Thoracic aorta (tissue), 2 donors: ENCODE measurements at regions not wholly inside any gene's neighbourhood (a gene's known extent, or its start where the extent isn't known, plus 50 kb on each side); places are given as distances from the start of the nearest gene placed in this dataset.
"Not testable (repeated sequence)": the region's sequence is repeated elsewhere in the genome, so short reads cannot be mapped to it uniquely, and the experiment has no call there.

Experiments used
- ATAC-seq: fragments of 150-250 bp; one replicate; pipeline ENCODE4 v1.8.0; 2017; ENCODE audit warnings: low read depth; ENCODE audit not compliant: insufficient number of reproducible peaks, low FRiP score
- DNase-seq: peaks from one replicate; pipeline ENCODE4 v3.0.0-alpha.2; 2020; ENCODE audit warnings: low spot score
- H3K27ac ChIP-seq, 2 donors: fragments of 200-600 bp; sonication (generic); 1 replicate in 1 of 2; 2 replicates in 1 of 2; pipeline ENCODE4 v1.5.1; 2016; ENCODE audit warnings: mild to moderate bottlenecking in 2 of 2, moderate library complexity in 2 of 2
- H3K27me3 ChIP-seq: fragments of 200-600 bp; sonication (generic); replicated peaks from 2 replicates; pipeline ENCODE4 v1.6.0; 2016; ENCODE audit warnings: mild to moderate bottlenecking; ENCODE audit not compliant: insufficient read depth
- H3K36me3 ChIP-seq: fragments of 200-600 bp; sonication (generic); one replicate; pipeline ENCODE4 v1.5.1; 2016
- H3K4me1 ChIP-seq, 2 donors: fragments of 200-600 bp; sonication (generic); 1 replicate in 1 of 2; 2 replicates in 1 of 2; pipeline versions ENCODE4 v1.5.1 to v1.6.0; 2016; ENCODE audit warnings: low read depth in 2 of 2, mild to moderate bottlenecking in 1 of 2; ENCODE audit not compliant: control insufficient read depth in 1 of 2
- H3K4me3 ChIP-seq: fragments of 200-600 bp; sonication (generic); 2 replicates; pipeline ENCODE4 v1.5.1; 2016; ENCODE audit warnings: mild to moderate bottlenecking
- H3K9me3 ChIP-seq: fragments of 200-600 bp; sonication (generic); 2 replicates; pipeline ENCODE4 v1.5.1; 2016
- TF ChIP-seq, protein P1 (sequence below): fragments of 200-600 bp; sonication (generic); IDR thresholded peaks from one replicate; pipeline ENCODE4 v1.5.1; 2019; ENCODE audit warnings: antibody characterized with exemption

DNA sequence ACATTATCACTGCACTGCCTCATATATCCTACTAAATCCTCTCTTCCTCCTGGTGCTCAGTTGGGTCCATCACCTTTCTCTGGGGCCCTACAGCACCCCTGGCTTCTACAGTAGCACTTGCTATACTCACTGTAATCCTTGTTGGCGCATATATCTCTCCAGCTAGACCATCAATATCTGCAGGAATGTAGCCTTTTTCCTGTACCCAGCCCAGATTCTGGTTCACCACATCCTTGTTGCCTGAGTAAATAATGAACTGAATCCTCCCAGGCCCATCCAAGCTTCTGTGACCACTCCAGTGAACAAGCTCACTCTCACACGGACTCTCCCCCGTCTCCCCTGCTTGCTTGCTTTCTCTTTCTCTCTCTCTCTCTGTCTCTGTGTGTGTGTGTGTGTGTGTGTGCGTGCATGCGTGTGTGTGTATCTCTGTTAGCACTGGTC lies 62.5 kb upstream of the LIPC start:
- H3K4me1 ChIP-seq = no peaks in the 10 kb centered on the region
- H3K36me3 ChIP-seq = no peaks in the 10 kb centered on the region
- no peaks in the 10 kb centered on the region for H3K27me3 ChIP-seq
- no peak overlapping the region for H3K4me3 ChIP-seq
- ATAC-seq = no peak
- H3K9me3 ChIP-seq = no peaks in the 10 kb centered on the region
- no peak overlapping the region for H3K27ac ChIP-seq
- no peak for DNase-seq
- TF ChIP-seq, protein P1, sequence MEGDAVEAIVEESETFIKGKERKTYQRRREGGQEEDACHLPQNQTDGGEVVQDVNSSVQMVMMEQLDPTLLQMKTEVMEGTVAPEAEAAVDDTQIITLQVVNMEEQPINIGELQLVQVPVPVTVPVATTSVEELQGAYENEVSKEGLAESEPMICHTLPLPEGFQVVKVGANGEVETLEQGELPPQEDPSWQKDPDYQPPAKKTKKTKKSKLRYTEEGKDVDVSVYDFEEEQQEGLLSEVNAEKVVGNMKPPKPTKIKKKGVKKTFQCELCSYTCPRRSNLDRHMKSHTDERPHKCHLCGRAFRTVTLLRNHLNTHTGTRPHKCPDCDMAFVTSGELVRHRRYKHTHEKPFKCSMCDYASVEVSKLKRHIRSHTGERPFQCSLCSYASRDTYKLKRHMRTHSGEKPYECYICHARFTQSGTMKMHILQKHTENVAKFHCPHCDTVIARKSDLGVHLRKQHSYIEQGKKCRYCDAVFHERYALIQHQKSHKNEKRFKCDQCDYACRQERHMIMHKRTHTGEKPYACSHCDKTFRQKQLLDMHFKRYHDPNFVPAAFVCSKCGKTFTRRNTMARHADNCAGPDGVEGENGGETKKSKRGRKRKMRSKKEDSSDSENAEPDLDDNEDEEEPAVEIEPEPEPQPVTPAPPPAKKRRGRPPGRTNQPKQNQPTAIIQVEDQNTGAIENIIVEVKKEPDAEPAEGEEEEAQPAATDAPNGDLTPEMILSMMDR = no peak

DNA sequence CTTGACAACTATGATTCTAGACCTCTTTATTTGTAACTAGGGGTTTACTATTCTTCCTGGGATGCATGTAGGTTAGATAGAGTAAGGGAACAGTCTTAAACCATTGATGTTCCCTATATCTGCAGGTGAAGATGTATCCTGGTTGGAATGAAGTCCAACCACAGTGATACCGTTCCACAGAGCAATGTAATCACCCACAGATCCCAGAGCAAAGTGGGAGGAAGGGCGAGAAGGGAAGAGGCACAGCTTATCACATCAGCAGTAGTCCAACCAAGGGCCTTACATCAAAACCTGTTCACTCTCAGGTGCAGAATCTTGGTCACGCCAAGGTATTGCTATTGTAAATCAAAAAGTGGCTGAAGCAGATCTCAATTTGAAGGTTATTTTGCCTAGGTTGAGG lies 61.8 kb upstream of the LIPC start:
- TF ChIP-seq, protein P1 = no peak
- H3K4me1 ChIP-seq = no peaks in the 10 kb centered on the region
- no peak overlapping the region for H3K27ac ChIP-seq
- DNase-seq (no peak), ATAC-seq (no peak)
- H3K27me3 ChIP-seq = no peaks in the 10 kb centered on the region
- no peak overlapping the region for H3K4me3 ChIP-seq
- H3K36me3 ChIP-seq = no peaks in the 10 kb centered on the region
- H3K9me3 ChIP-seq = no peaks in the 10 kb centered on the region

DNA sequence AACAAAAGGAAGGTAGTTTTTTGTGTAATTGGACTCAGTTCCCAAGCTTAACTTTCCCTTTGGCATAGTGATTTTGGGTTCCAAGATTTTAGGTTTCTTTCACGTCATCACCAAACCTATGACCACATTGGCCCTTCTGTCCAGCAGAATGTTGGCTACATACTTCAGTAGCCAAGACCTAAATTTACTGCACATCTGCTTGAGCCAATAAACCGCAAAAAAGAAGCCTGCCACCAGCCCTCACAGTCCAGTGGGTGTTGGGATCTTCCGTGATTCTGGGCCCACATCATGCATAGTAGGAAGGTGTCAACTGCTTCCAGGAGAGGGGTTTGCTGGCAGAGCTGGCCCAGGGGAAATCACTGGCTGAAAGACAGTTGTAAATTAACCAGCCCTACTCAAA lies 57.6 kb upstream of the LIPC start:
- Histone ChIP-seq H3K27ac (no peak overlapping the region), H3K9me3 (no peaks in the 10 kb centered on the region), H3K27me3 (no peaks in the 10 kb centered on the region), H3K4me3 (no peak overlapping the region), H3K4me1 (no peaks in the 10 kb centered on the region), H3K36me3 (no peaks in the 10 kb centered on the region)
- TF ChIP-seq, protein P1 = no peak
- no peak for ATAC-seq
- no peak for DNase-seq

DNA sequence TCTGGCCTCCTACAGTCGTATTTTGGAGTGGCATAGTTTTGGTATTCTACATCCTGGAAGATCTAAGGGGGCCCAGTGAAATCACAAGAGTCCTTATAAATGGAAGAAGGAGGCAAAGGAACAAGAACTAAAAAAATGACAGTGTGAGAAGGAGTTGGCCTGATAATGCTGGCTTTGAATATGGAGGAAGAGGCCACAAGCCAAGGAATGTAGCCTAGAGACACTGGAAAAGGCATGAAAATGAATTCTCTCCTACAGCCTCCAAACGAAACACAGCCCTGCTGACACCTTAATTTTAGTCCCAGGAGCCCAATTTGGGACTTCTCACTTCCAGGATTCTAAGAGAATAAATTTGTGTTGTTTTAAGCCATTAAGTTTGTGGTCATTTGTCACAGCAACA lies 54.6 kb upstream of the LIPC start:
- H3K4me3 ChIP-seq = no peak overlapping the region
- DNase-seq = no peak
- H3K27me3 ChIP-seq = no peaks in the 10 kb centered on the region
- no peaks in the 10 kb centered on the region for H3K36me3 ChIP-seq
- H3K4me1 ChIP-seq = no peaks in the 10 kb centered on the region
- H3K9me3 ChIP-seq = no peaks in the 10 kb centered on the region
- ATAC-seq = no peak
- TF ChIP-seq, protein P1 = no peak
- no peak overlapping the region for H3K27ac ChIP-seq

DNA sequence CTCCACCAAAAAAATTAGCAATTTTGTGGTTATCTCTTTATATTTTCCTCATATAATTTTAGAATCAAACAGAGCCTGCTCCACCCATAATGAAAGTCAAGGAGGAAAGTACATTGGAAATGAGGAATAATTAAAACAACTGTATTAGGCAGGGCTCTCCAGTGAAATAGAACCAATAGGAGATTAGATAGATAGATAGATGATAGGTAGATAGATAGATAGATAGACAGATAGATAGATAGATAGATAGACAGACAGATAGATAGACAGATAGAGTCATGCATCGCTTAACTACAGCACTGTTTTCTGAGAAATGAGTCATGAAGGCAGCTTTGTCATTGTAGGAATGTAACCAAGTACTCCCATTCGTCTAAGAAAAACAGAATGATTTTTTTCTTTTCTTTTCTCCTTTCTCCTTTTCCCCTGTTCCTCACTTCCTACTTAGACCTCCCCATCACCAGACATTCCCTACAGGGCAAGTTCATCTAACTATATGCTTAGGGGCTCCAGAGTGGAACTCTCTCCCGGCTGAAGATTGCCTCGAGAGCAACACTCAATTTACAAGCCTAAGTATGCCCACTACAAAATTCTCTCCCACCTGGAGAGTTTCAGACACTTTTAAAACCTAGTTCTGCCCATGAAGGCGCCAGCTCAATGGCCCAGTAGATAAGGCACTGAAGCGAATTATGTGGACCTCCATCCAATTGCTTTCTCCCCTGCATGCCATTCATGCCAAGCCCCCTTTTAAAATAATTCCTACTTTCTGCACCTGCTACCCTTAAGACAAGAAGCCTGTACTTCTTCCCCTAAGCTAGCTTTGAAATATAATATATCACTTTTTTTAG lies 53.3 kb upstream of the LIPC start:
- ATAC-seq = no peak

DNA sequence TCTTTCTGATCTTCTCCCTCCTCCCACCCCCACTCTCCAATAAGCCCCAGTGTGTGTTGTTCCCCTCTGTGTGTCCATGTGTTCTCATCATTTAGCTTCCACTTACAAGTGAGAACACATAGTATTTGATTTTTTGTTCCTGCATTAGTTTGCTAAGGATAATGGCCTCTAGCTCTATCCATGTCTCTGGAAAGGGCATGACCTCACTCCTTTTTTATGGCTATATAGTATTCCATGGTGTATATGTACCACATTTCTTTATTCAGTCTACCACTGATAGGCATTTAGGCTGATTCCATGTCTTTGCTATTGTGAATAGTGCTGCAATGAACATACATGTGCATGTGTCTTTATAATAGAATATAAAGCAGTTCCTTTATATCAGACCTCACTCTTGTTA lies 52.3 kb upstream of the LIPC start:
- H3K27ac ChIP-seq, H3K9me3 ChIP-seq, H3K4me1 ChIP-seq, ATAC-seq, H3K4me3 ChIP-seq, DNase-seq, H3K36me3 ChIP-seq, H3K27me3 ChIP-seq: not testable (repeated sequence)

More for the DNA sequence above, 53.3 kb upstream of the LIPC start:
- Histone ChIP-seq H3K4me1 (no peaks in the 10 kb centered on the region), H3K27ac (no peak overlapping the region), H3K36me3 (no peaks in the 10 kb centered on the region), H3K4me3 (no peak overlapping the region), H3K9me3 (no peaks in the 10 kb centered on the region), H3K27me3 (no peaks in the 10 kb centered on the region)
- no peak for DNase-seq
- TF ChIP-seq, protein P1 = no peak
